Colonic mucosa (tissue), 4 donors: ENCODE measurements at regions not wholly inside any gene's neighbourhood (a gene's known extent, or its start where the extent isn't known, plus 50 kb on each side); places are given as distances from the start of the nearest gene placed in this dataset.

Source experiments
- DNase-seq: peaks from one replicate; pipeline ENCODE4 v3.0.0-alpha.2; 2020
- H3K27ac ChIP-seq: fragments of 200-600 bp; one replicate; pipeline ENCODE4 v1.8.0; 2021
- H3K27me3 ChIP-seq: fragments of 200-600 bp; one replicate; pipeline ENCODE4 v1.8.0; 2021
- H3K36me3 ChIP-seq: fragments of 200-600 bp; one replicate; pipeline ENCODE4 v1.8.0; 2021
- H3K4me1 ChIP-seq: fragments of 200-600 bp; one replicate; pipeline ENCODE4 v1.8.0; 2021; ENCODE audit warnings: mild to moderate bottlenecking
- H3K4me3 ChIP-seq: fragments of 200-600 bp; one replicate; pipeline ENCODE4 v1.8.0; 2021
- H3K9ac ChIP-seq, 2 donors: one replicate each; pipeline ENCODE4 v1.7.0; 2013; ENCODE audit warnings: control low read depth in 2 of 2, low read depth in 2 of 2, low read length in 2 of 2
- H3K9me3 ChIP-seq: fragments of 200-600 bp; one replicate; pipeline ENCODE4 v1.8.0; 2021
- CTCF ChIP-seq: fragments of 200-600 bp; IDR thresholded peaks from one replicate; pipeline ENCODE4 v1.8.0; 2022; ENCODE audit warnings: antibody characterized with exemption, mild to moderate bottlenecking
- intact Hi-C: fragments of 100-400 bp; cut with DNase I; formaldehyde crosslinking; loops from one replicate; pipeline ENCODE4 v1.14.1; 2022
- donor health status: healthy.
- donor health status: DM: no; HTN: no; CAD: no.
- donor health status: DM: no; HTN: no; CAD: no.

DNA sequence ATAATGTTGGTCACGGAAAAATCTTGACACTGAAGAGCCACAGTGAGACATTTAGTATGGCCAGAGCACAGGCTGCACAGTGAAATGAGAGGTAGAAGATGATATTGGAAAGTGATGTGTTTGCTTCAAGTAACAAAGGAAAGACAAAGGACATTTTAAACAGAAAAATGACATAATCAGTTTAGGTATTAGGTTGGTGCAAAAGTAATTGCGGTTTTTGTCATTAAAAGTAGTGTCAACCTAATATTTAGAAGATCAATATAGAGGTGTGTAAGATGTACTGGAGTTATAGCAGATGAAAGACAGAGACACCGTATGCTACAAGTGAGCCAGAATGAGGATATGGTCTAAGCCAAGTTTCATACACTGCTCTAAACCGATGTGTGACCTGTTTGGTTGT lies 253.0 kb upstream of the PPFIA2 start:
- no peak for TF ChIP-seq CTCF
- no peaks in the 10 kb centered on the region for H3K4me1 ChIP-seq
- intact Hi-C loops: no loop called here

DNA sequence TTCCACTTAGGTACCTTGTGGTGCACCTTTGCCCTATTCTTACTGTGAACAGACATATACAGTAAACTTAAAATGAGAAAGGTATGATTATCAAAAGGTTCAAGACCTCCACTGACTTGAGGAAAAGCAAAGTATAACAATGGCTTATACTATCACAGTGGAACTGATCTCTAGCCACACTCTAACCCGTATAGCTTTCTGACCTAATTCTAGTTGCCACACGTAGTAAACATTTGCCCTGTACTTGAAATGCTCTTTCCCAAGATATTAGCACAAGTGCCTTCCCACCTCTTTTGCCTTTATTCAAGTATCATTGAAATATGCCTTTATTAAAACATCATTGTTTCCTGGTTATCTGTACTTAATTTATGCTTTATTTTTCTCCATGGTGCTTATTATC lies 250.4 kb upstream of the PPFIA2 start:
- no peaks in the 10 kb centered on the region for H3K4me1 ChIP-seq
- no peaks in the 10 kb centered on the region for H3K36me3 ChIP-seq
- H3K27me3 ChIP-seq: no peaks in the 10 kb centered on the region
- H3K4me3 ChIP-seq: no peak overlapping the region
- no peak overlapping the region for H3K27ac ChIP-seq
- DNase-seq: no peak
- intact Hi-C loops: no loop called here
- no peak for TF ChIP-seq CTCF
- no peak overlapping the region for H3K9ac ChIP-seq
- no peaks in the 10 kb centered on the region for H3K9me3 ChIP-seq

More for the DNA sequence above, 253.0 kb upstream of the PPFIA2 start:
- H3K36me3 ChIP-seq: no peaks in the 10 kb centered on the region
- no peak overlapping the region for H3K4me3 ChIP-seq
- no peak overlapping the region for H3K9ac ChIP-seq
- no peak overlapping the region for H3K27ac ChIP-seq
- no peak for DNase-seq
- H3K27me3 ChIP-seq: no peaks in the 10 kb centered on the region
- no peaks in the 10 kb centered on the region for H3K9me3 ChIP-seq

DNA sequence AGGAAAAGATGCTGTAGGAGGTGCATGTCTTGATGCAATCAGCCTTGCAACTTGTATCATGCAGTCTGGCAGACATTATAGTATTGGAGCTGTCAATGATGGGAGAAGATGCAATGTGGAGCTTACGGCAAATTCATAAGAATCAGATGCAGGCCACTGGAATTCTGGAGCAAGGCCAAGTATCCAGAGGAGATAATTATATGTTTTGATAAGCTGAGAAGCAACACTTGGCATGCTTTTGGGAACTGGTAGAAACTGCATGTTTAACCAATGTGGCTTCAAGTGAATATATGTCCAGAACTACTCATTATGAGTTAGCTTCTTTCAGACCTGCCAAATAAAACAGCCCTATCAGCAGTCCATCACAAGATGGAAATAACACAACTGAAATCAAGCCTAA lies 249.1 kb upstream of the PPFIA2 start:
- Histone ChIP-seq H3K9ac (no peak overlapping the region), H3K4me3 (no peak overlapping the region), H3K4me1 (no peaks in the 10 kb centered on the region), H3K36me3 (no peaks in the 10 kb centered on the region), H3K27me3 (no peaks in the 10 kb centered on the region), H3K27ac (no peak overlapping the region), H3K9me3 (no peaks in the 10 kb centered on the region)
- intact Hi-C loops: no loop called here
- no peak for TF ChIP-seq CTCF
- DNase-seq: no peak

DNA sequence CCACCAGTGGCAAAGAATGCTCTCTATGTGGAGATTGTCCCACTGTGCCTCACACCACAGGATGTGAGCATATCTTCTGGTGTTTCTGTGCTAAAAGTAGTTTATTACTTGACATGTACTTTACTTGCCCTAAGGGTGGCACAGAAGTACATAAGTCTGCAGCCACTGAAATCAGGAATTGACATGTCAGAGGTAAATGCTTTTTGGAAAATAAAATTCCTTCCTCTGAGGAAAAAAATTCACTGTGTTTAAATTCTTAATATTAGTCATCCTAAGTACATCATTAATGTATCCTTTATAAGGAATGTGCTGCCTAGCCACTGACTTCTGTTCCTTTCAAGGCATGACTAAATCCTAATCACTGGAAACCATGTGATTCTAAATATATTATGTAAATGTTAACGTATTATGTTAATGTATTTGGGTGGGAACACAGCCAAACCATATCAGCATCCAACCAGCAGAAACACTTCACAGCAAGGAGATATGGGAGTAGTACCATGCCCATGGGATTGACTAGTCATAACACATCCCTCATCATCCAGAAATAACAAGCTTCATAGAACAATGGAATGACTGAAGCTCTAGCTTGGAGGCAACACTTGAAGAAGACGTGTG lies 239.7 kb upstream of the PPFIA2 start:
- H3K9ac ChIP-seq: no peak overlapping the region
- no peak overlapping the region for H3K27ac ChIP-seq
- intact Hi-C loops: no loop called here
- no peaks in the 10 kb centered on the region for H3K4me1 ChIP-seq
- H3K27me3 ChIP-seq: no peaks in the 10 kb centered on the region
- TF ChIP-seq CTCF: no peak
- H3K9me3 ChIP-seq: no peaks in the 10 kb centered on the region
- H3K36me3 ChIP-seq: no peaks in the 10 kb centered on the region
- no peak overlapping the region for H3K4me3 ChIP-seq
- no peak for DNase-seq

- H3K4me1 ChIP-seq: no peaks in the 10 kb centered on the region
- no peaks in the 10 kb centered on the region for H3K27me3 ChIP-seq
- no peak overlapping the region for H3K4me3 ChIP-seq
- no peaks in the 10 kb centered on the region for H3K9me3 ChIP-seq
- H3K27ac ChIP-seq: no peak overlapping the region
- no peak for TF ChIP-seq CTCF
- no peak overlapping the region for H3K9ac ChIP-seq
- DNase-seq: no peak
- no peaks in the 10 kb centered on the region for H3K36me3 ChIP-seq
- intact Hi-C loops: no loop called here
These were observed 233.3 kb upstream of the PPFIA2 start for GRCh38 chr12:81992461-81992860.

DNA sequence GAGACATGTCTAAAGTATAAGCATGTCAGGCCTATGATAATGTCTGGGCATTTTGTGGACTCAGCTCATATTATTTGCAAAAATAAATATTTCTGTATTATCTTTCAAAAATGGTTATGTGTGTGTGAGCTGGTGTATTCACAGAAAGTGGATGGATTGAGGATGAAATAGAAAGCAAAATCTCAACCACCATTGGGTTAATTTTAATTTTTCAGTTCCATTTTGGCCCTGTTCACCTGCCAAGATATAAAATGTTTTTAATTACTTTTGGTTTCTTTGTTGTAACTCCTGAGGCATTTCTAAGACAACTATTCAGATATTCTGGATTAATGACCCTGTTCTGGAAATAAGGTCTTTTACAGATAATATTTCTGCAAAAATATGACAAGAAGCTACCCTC lies 232.7 kb upstream of the PPFIA2 start:
- intact Hi-C loops: no loop called here
- no peak for TF ChIP-seq CTCF
- no peak for DNase-seq

More for the DNA sequence above, 232.7 kb upstream of the PPFIA2 start:
- Histone ChIP-seq H3K4me3 (no peak overlapping the region), H3K9ac (no peak overlapping the region), H3K27ac (no peak overlapping the region), H3K9me3 (no peaks in the 10 kb centered on the region), H3K4me1 (no peaks in the 10 kb centered on the region), H3K27me3 (no peaks in the 10 kb centered on the region), H3K36me3 (no peaks in the 10 kb centered on the region)
